Brain microvascular endothelial cell (primary cell): ENCODE measurements at regions not wholly inside any gene's neighbourhood (a gene's known extent, or its start where the extent isn't known, plus 50 kb on each side); places are given as distances from the start of the nearest gene placed in this dataset.

ENCODE experiments used
- DNase-seq: peaks from one replicate; pipeline ENCODE4 v3.0.0-alpha.2; 2020
- H3K27ac ChIP-seq: fragments of 250-450 bp; sonication (Bioruptor Pico); 2 replicates; pipeline ENCODE4 v1.5.1; 2020; ENCODE audit warnings: mild to moderate bottlenecking, moderate library complexity
- H3K27me3 ChIP-seq: fragments of 250-450 bp; sonication (Bioruptor Pico); replicated peaks from 2 replicates; pipeline ENCODE4 v1.5.1; 2020; ENCODE audit warnings: mild to moderate bottlenecking
- H3K36me3 ChIP-seq: fragments of 250-450 bp; sonication (Bioruptor Pico); replicated peaks from 2 replicates; pipeline ENCODE4 v1.5.1; 2020; ENCODE audit warnings: mild to moderate bottlenecking
- H3K4me3 ChIP-seq: 2 replicates; pipeline ENCODE4 v1.5.1; 2011; ENCODE audit warnings: low read depth, mild to moderate bottlenecking, control low read depth, low read length, moderate library complexity
- CTCF ChIP-seq: IDR thresholded peaks from 2 replicates; pipeline ENCODE4 v1.5.1; 2011; ENCODE audit warnings: low read depth, mild to moderate bottlenecking, moderate library complexity, low read length, control low read depth, inconsistent platforms; ENCODE audit errors: missing control alignments
- in situ Hi-C: cut with HindIII; loops from 2 replicates; pipeline ENCODE4 v1.10.0; 2017; ENCODE audit warnings: low sequenced_read_pairs, low pct_ligation_motif_present

GRCh38 chr5:74274326-74274725 is 366.2 kb downstream of the ENC1 start:
- DNase-seq, result no peak
- Histone ChIP-seq H3K4me3 (no peak overlapping the region), H3K27ac (no peak overlapping the region), H3K36me3 (no peaks in the 10 kb centered on the region), H3K27me3 (no peaks in the 10 kb centered on the region)
- TF ChIP-seq CTCF, result no peak
- in situ Hi-C loops, result no loop called here

- no peak for TF ChIP-seq CTCF
- in situ Hi-C loops, result no loop called here
- Histone ChIP-seq H3K27me3 (no peaks in the 10 kb centered on the region), H3K27ac (no peak overlapping the region), H3K36me3 (no peaks in the 10 kb centered on the region), H3K4me3 (no peak overlapping the region)
- no peak for DNase-seq
Measured at GRCh38 chr5:74272831-74273451, 367.6 kb downstream of the ENC1 start.

GRCh38 chr5:74272024-74272775 is 368.3 kb downstream of the ENC1 start:
- Histone ChIP-seq H3K4me3 (no peak overlapping the region), H3K36me3 (no peaks in the 10 kb centered on the region), H3K27ac (no peak overlapping the region), H3K27me3 (no peaks in the 10 kb centered on the region)
- no peak for TF ChIP-seq CTCF
- DNase-seq, result no peak
- in situ Hi-C loops, result no loop called here

- DNase-seq, result no peak
- Histone ChIP-seq H3K36me3 (no peaks in the 10 kb centered on the region), H3K27me3 (no peaks in the 10 kb centered on the region), H3K4me3 (no peak overlapping the region), H3K27ac (no peak overlapping the region)
- in situ Hi-C loops, result no loop called here
- TF ChIP-seq CTCF, result no peak
Measured at GRCh38 chr5:74268297-74268696, 372.2 kb downstream of the ENC1 start.

- Histone ChIP-seq H3K4me3 (no peak overlapping the region), H3K27ac (no peak overlapping the region), H3K27me3 (no peaks in the 10 kb centered on the region), H3K36me3 (no peaks in the 10 kb centered on the region)
- DNase-seq, result no peak
- in situ Hi-C loops, result no loop called here
- TF ChIP-seq CTCF, result no peak
Measured at GRCh38 chr5:74266836-74267235, 373.7 kb downstream of the ENC1 start.
